Panc1 (cell line): ENCODE measurements at regions not wholly inside any gene's neighbourhood (a gene's known extent, or its start where the extent isn't known, plus 50 kb on each side); places are given as distances from the start of the nearest gene placed in this dataset.

Source experiments
- ATAC-seq: fragments of 200-7000 bp; cut with Tn5 transposase; 2 replicates; pipeline ENCODE4 v1.9.1; 2020; ENCODE audit warnings: mild to moderate bottlenecking, moderate library complexity
- BruUV-seq: library from RNA; stranded (reverse); fragments of 400-500 nt; replicated peaks from 2 replicates; lab custom pipeline; 2021; lab: Mats Ljungman, UMichigan
- CTCF ChIA-PET: fragments of 300-600 bp; sonication (Branson Sonifier 250); formaldehyde crosslinking; loops from one replicate; lab custom pipeline; 2022; ENCODE audit warnings: antibody characterized with exemption; lab: Charles Lee
- POLR2A ChIA-PET: fragments of 300-600 bp; sonication (Branson Sonifier 250); formaldehyde crosslinking; loops from one replicate; lab custom pipeline; 2022; ENCODE audit warnings: antibody characterized with exemption; lab: Charles Lee
- DNase-seq: peaks from one replicate; pipeline ENCODE4 v3.0.0-alpha.2; 2010; ENCODE audit warnings: low read depth, low spot score
- H3K27ac ChIP-seq: 2 replicates; pipeline ENCODE4 v1.5.1; 2011; ENCODE audit warnings: mild to moderate bottlenecking, low read length, inconsistent platforms
- H3K27me3 ChIP-seq: fragments of 200-500 bp; sonication (Bioruptor generic); 2 replicates; pipeline ENCODE4 v1.6.0; 2014; ENCODE audit warnings: low read length, inconsistent platforms; ENCODE audit not compliant: control insufficient read depth, insufficient read depth
- H3K36me3 ChIP-seq: fragments of 200-500 bp; sonication (Bioruptor generic); 2 replicates; pipeline ENCODE4 v1.5.1; 2014; ENCODE audit warnings: inconsistent platforms, mild to moderate bottlenecking, low read length, moderate library complexity; ENCODE audit not compliant: control insufficient read depth, insufficient read depth
- H3K4me1 ChIP-seq: 2 replicates; pipeline ENCODE4 v1.5.1; 2011; ENCODE audit warnings: inconsistent platforms, mild to moderate bottlenecking, low read length, moderate library complexity; ENCODE audit not compliant: control insufficient read depth, insufficient read depth
- H3K4me3 ChIP-seq, 2 experiments: 2 replicates each; pipeline ENCODE4 v1.5.1; 2011 to 2012; ENCODE audit warnings: low read depth in 2 of 2, low read length in 2 of 2, mild to moderate bottlenecking in 2 of 2, inconsistent platforms in 1 of 2, moderate library complexity in 1 of 2
- H3K9me3 ChIP-seq: fragments of 200-500 bp; sonication (Bioruptor generic); 2 replicates; pipeline ENCODE4 v1.5.1; 2014; ENCODE audit warnings: low read depth, mild to moderate bottlenecking, inconsistent platforms, low read length, moderate library complexity; ENCODE audit not compliant: control insufficient read depth, insufficient read depth
- POLR2AphosphoS5 ChIP-seq: IDR thresholded peaks from 2 replicates; pipeline ENCODE4 v1.6.1; 2012; ENCODE audit warnings: mild to moderate bottlenecking, low read depth, low read length, moderate library complexity
- SIN3A ChIP-seq: IDR thresholded peaks from 2 replicates; pipeline ENCODE4 v1.6.1; 2012; ENCODE audit warnings: low read depth, mild to moderate bottlenecking, low read length, moderate library complexity, borderline replicate concordance; ENCODE audit not compliant: insufficient read depth
- TCF7L2 ChIP-seq: IDR thresholded peaks from 2 replicates; pipeline ENCODE4 v1.6.1; 2011; ENCODE audit warnings: mild to moderate bottlenecking, low read depth, low read length, inconsistent platforms
- in situ Hi-C: cut with HindIII; loops from 2 replicates; pipeline ENCODE4 v1.10.0; 2016; ENCODE audit warnings: low sequenced_read_pairs, low pct_unique_long_range_greater_than_20kb
- intact Hi-C: fragments of 100-400 bp; cut with micrococcal nuclease; formaldehyde crosslinking; loops from one replicate; pipeline ENCODE4 v1.10.0; 2022; ENCODE audit not compliant: unreplicated experiment
- TF ChIP-seq, protein P1 (sequence below), 2 experiments: IDR thresholded peaks; 2 replicates each; pipeline ENCODE4 v1.6.1; 2011 to 2012; ENCODE audit warnings: low read depth in 2 of 2, control low read depth in 1 of 2, low read length in 1 of 2, mild to moderate bottlenecking in 1 of 2, moderate library complexity in 1 of 2; ENCODE audit not compliant: insufficient read depth in 1 of 2
- TF ChIP-seq, protein P2 (sequence below): fragments of 450-650 bp; IDR thresholded peaks from 2 replicates; pipeline ENCODE4 v1.5.1; 2017; ENCODE audit warnings: mild to moderate bottlenecking

DNA sequence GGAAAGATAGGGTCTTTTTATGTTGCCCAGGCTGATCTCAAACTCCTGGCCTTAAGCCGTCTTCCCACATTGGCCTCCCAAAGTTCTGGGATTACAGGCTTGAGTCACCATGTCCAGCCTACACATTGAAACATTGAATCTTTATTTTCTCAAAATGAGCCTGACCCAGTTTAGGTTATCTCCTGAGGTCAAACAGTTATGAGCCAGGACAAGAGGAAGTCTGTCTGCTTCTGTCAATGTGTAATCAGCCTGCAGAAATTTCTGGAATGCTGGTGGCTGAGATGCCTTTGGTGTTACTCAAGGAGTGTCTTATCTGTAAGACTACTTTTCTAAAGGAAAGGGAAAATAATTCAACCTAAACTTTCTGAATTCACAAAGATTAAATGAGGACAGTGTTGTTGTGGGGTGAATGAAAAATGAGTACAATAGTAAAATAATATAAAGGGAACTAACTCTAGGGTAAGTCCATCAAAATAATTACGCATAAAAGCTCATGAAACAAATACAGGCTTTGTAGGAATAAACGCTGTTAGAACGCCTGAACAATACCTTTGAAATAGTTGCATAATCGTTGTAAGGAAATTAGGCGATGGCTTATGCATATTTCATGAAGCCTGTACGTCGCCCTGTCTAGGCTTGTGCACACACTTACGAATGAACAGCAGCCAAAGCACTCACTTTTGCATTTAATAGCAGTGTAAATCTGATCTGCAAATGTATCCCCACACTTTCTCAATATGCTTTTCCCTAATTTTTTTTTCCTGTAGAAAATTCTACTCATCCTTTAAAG lies 260.8 kb downstream of the RDH14 start:
- POLR2A ChIA-PET: no interaction called here

DNA sequence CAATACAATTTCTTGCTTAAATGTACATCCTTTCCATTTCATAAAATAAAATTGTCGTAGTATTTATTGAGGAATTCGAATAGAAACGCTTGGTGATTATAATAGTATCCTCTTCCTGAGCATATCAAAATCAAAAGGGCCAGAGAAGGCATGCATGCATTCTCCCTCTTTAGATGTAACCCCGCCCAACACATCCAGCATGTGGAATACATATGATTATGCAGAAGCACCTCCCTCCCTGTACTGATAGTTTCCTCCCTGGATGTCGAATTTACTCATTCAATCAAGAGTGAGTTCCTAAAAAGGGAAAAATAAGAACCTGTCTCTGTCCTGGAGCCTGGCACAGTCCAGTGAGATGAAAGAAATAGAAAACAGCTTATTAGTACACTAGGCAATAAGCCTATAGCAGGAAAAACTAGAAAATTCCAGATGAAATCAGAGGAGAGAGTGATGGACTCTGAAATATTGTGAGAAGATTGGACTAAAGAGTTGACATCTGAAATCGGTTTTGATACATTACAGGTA lies 262.9 kb downstream of the RDH14 start:
- Histone ChIP-seq H3K9me3 (no peaks in the 10 kb centered on the region), H3K36me3 (no peaks in the 10 kb centered on the region), H3K4me3 (no peak overlapping the region), H3K27ac (no peak overlapping the region), H3K27me3 (no peaks in the 10 kb centered on the region), H3K4me1 (no peaks in the 10 kb centered on the region; the same call in 1 of the 2 replicates)
- BruUV-seq: no TSS peak
- in situ Hi-C loops (no loop called here), intact Hi-C loops (no loop called here)
- TF ChIP-seq, protein P1, sequence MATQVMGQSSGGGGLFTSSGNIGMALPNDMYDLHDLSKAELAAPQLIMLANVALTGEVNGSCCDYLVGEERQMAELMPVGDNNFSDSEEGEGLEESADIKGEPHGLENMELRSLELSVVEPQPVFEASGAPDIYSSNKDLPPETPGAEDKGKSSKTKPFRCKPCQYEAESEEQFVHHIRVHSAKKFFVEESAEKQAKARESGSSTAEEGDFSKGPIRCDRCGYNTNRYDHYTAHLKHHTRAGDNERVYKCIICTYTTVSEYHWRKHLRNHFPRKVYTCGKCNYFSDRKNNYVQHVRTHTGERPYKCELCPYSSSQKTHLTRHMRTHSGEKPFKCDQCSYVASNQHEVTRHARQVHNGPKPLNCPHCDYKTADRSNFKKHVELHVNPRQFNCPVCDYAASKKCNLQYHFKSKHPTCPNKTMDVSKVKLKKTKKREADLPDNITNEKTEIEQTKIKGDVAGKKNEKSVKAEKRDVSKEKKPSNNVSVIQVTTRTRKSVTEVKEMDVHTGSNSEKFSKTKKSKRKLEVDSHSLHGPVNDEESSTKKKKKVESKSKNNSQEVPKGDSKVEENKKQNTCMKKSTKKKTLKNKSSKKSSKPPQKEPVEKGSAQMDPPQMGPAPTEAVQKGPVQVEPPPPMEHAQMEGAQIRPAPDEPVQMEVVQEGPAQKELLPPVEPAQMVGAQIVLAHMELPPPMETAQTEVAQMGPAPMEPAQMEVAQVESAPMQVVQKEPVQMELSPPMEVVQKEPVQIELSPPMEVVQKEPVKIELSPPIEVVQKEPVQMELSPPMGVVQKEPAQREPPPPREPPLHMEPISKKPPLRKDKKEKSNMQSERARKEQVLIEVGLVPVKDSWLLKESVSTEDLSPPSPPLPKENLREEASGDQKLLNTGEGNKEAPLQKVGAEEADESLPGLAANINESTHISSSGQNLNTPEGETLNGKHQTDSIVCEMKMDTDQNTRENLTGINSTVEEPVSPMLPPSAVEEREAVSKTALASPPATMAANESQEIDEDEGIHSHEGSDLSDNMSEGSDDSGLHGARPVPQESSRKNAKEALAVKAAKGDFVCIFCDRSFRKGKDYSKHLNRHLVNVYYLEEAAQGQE (IDR thresholded peaks at IDR 0.05; ENCODE audit: insufficient read depth in 1 of 2, low read depth in 2 of 2, low read length in 1 of 2): no peak
- TF ChIP-seq TCF7L2 (no peak), POLR2AphosphoS5 (no peak), SIN3A (no peak)
- TF ChIP-seq, protein P2, sequence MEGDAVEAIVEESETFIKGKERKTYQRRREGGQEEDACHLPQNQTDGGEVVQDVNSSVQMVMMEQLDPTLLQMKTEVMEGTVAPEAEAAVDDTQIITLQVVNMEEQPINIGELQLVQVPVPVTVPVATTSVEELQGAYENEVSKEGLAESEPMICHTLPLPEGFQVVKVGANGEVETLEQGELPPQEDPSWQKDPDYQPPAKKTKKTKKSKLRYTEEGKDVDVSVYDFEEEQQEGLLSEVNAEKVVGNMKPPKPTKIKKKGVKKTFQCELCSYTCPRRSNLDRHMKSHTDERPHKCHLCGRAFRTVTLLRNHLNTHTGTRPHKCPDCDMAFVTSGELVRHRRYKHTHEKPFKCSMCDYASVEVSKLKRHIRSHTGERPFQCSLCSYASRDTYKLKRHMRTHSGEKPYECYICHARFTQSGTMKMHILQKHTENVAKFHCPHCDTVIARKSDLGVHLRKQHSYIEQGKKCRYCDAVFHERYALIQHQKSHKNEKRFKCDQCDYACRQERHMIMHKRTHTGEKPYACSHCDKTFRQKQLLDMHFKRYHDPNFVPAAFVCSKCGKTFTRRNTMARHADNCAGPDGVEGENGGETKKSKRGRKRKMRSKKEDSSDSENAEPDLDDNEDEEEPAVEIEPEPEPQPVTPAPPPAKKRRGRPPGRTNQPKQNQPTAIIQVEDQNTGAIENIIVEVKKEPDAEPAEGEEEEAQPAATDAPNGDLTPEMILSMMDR: no peak
- ATAC-seq (no peak), DNase-seq (no peak)
- ChIA-PET CTCF (no interaction called here), POLR2A (no interaction called here)

More for the DNA sequence above, 260.8 kb downstream of the RDH14 start:
- no TSS peak for BruUV-seq
- no peak for TF ChIP-seq POLR2AphosphoS5
- TF ChIP-seq, protein P2: no peak
- no peak for TF ChIP-seq TCF7L2
- no peak for TF ChIP-seq SIN3A
- Histone ChIP-seq H3K36me3 (no peaks in the 10 kb centered on the region), H3K27me3 (no peaks in the 10 kb centered on the region), H3K4me1 (no peaks in the 10 kb centered on the region; the same call in 1 of the 2 replicates), H3K27ac (no peak overlapping the region; the same call in 1 of the 2 replicates), H3K4me3 (no peak overlapping the region), H3K9me3 (no peaks in the 10 kb centered on the region)
- in situ Hi-C loops (no loop called here), intact Hi-C loops (no loop called here)
- ATAC-seq (peak; percentile 88), DNase-seq (no peak)
- CTCF ChIA-PET: no interaction called here
